ENCODE measurements at regions not wholly inside any gene's neighbourhood (a gene's known extent, or its start where the extent isn't known, plus 50 kb on each side); places are given as distances from the start of the nearest gene placed in this dataset.
A peak's percentile ranks its signal among the peaks of the same experiment; 100 is the strongest.

- DNase-seq (ENCODE audit: low spot score): no peak
Observed at GRCh38 chr11:45554230-45554967, 111.0 kb downstream of the CHST1 start.

- no peak for DNase-seq (ENCODE audit: low spot score)
Observed at GRCh38 chr11:45553383-45553936, 112.0 kb downstream of the CHST1 start.

- no peak for DNase-seq (ENCODE audit: low spot score)
Observed at GRCh38 chr11:45551191-45551713, 114.2 kb downstream of the CHST1 start.

- no peak for DNase-seq (ENCODE audit: low spot score)
Observed at GRCh38 chr11:45549257-45549656, 116.2 kb downstream of the CHST1 start.

GRCh38 chr11:45546366-45546765 is 119.1 kb downstream of the CHST1 start:
- no peak for DNase-seq (ENCODE audit: low spot score)

- DNase-seq (ENCODE audit: low spot score): no peak
Observed at GRCh38 chr11:45544826-45545225, 120.6 kb downstream of the CHST1 start.

GRCh38 chr11:45543808-45544422 is 121.5 kb downstream of the CHST1 start:
- peak; percentile 16 for DNase-seq (ENCODE audit: low spot score)

GRCh38 chr11:45543081-45543480 is 122.3 kb downstream of the CHST1 start:
- DNase-seq (ENCODE audit: low spot score): no peak

GRCh38 chr11:45541693-45542434 is 123.6 kb downstream of the CHST1 start:
- DNase-seq (ENCODE audit: low spot score): no peak

GRCh38 chr11:45538939-45539338 is 126.5 kb downstream of the CHST1 start:
- DNase-seq (ENCODE audit: low spot score): no peak

- no peak for DNase-seq (ENCODE audit: low spot score)
Observed at GRCh38 chr11:45538363-45538762, 127.1 kb downstream of the CHST1 start.

- no peak for DNase-seq (ENCODE audit: low spot score)
Observed at GRCh38 chr11:45537614-45538013, 127.8 kb downstream of the CHST1 start.

GRCh38 chr11:45535033-45535432 is 130.4 kb downstream of the CHST1 start:
- no peak for DNase-seq (ENCODE audit: low spot score)

- DNase-seq (ENCODE audit: low spot score): no peak
Observed at GRCh38 chr11:45534132-45534531, 131.3 kb downstream of the CHST1 start.

GRCh38 chr11:45532546-45532945 is 132.9 kb downstream of the CHST1 start:
- no peak for DNase-seq (ENCODE audit: low spot score)

GRCh38 chr11:45530776-45531175 is 134.6 kb downstream of the CHST1 start:
- no peak for DNase-seq (ENCODE audit: low spot score)

- no peak for DNase-seq (ENCODE audit: low spot score)
Observed at GRCh38 chr11:45530111-45530510, 135.3 kb downstream of the CHST1 start.

GRCh38 chr11:45528435-45528834 is 137.0 kb downstream of the CHST1 start:
- no peak for DNase-seq (ENCODE audit: low spot score)

GRCh38 chr11:45527898-45528297 is 137.5 kb downstream of the CHST1 start:
- DNase-seq (ENCODE audit: low spot score): no peak

GRCh38 chr11:45525393-45525792 is 140.0 kb downstream of the CHST1 start:
- no peak for DNase-seq (ENCODE audit: low spot score)

- DNase-seq (ENCODE audit: low spot score): no peak
Observed at GRCh38 chr11:45523760-45524159, 141.7 kb downstream of the CHST1 start.

- no peak for DNase-seq (ENCODE audit: low spot score)
Observed at GRCh38 chr11:45518833-45519535, 146.4 kb downstream of the CHST1 start.
